ENCODE measurements at regions not wholly inside any gene's neighbourhood (a gene's known extent, or its start where the extent isn't known, plus 50 kb on each side); places are given as distances from the start of the nearest gene placed in this dataset.

GRCh38 chrX:113522814-113523213 lies 682.2 kb upstream of the AMOT start:
- no TSS peak for BruUV-seq (replicated peaks)

More at GRCh38 chrX:113522814-113523213, 682.2 kb upstream of the AMOT start:
- no peak overlapping the region for H3K9ac ChIP-seq (ENCODE audit: insufficient read depth in 1 of 2, low read depth in 2 of 2, low read length in 2 of 2)
- no peak for DNase-seq (ENCODE audit: extremely low read depth in 1 of 4, low spot score in 3 of 4)
- H3K9me1 ChIP-seq (ENCODE audit: control insufficient read depth, insufficient read depth, low read length) = no peaks in the 10 kb centered on the region
- H3K27me3 ChIP-seq (ENCODE audit: control insufficient read depth in 2 of 2, insufficient read depth in 2 of 2, low read length in 2 of 2) = no peaks in the 10 kb centered on the region
- no peak overlapping the region for H3K27ac ChIP-seq (ENCODE audit: extremely low read depth, low read depth, low read length)
- ChIA-PET CTCF (ENCODE audit: low intra/inter-chr PET ratio) (no interaction called here), POLR2A (no interaction called here)
- no peak overlapping the region for H3K4me3 ChIP-seq
- 14% methylated on average over 3 of the region's 3 CpGs for WGBS (ENCODE audit: insufficient coverage, low coverage, missing lambda C conversion rate)
- no peaks in the 10 kb centered on the region for H3K4me1 ChIP-seq (replicated peaks in 1 of 2; ENCODE audit: control insufficient read depth in 2 of 2, insufficient read depth in 2 of 2, low read length in 2 of 2)
- no peaks in the 10 kb centered on the region for H3K9me3 ChIP-seq (replicated peaks; ENCODE audit: control insufficient read depth, insufficient read depth, low read depth, low read length)
- no peak overlapping the region for H2AFZ ChIP-seq (ENCODE audit: low read depth, low read length)
- TF ChIP-seq MYBL2 (IDR thresholded peaks at IDR 0.05; ENCODE audit: low read depth) = no peak
- TF ChIP-seq MYBL2 (CRISPR knock-in tag; IDR thresholded peaks at IDR 0.05; ENCODE audit: borderline replicate concordance) = no peak
- TF ChIP-seq PHF20 (IDR thresholded peaks at IDR 0.05; ENCODE audit: partially characterized antibody) = no peak
- TF ChIP-seq HMG20B (CRISPR knock-in tag; IDR thresholded peaks at IDR 0.05) = no peak
- no peak for TF ChIP-seq GABPA (tag; conservative IDR thresholded peaks at IDR 0.05; ENCODE audit: low read depth)
- TF ChIP-seq RFX1 (IDR thresholded peaks at IDR 0.05) = no peak
- no peak for TF ChIP-seq ZNF280A (IDR thresholded peaks at IDR 0.05; ENCODE audit: low read depth, partially characterized antibody)
- no peak for TF ChIP-seq SMARCB1 (IDR thresholded peaks at IDR 0.05; ENCODE audit: insufficient read length, low read depth)
- TF ChIP-seq HDAC8 (tag; IDR thresholded peaks at IDR 0.05) = no peak
- TF ChIP-seq ZNF785 (CRISPR knock-in tag; IDR thresholded peaks at IDR 0.05) = no peak
- TF ChIP-seq ZKSCAN3 (CRISPR knock-in tag; IDR thresholded peaks at IDR 0.05) = no peak
- TF ChIP-seq NR2C1 (IDR thresholded peaks at IDR 0.05) = no peak
- TF ChIP-seq NR2C1 (tag; IDR thresholded peaks at IDR 0.05) = no peak
- intact Hi-C loops (cut with micrococcal nuclease) (no loop called here), in situ Hi-C loops (cut with MboI) (no loop called here)
- no peak for FAIRE-seq
- H3K79me2 ChIP-seq (ENCODE audit: control insufficient read depth, insufficient read depth, low read length) = no peaks in the 10 kb centered on the region
- H3K4me2 ChIP-seq (ENCODE audit: insufficient read depth, low read length) = no peak overlapping the region
- no peaks in the 10 kb centered on the region for H4K20me1 ChIP-seq (replicated peaks; ENCODE audit: control insufficient read depth, insufficient read depth, low read length)
- H3K36me3 ChIP-seq (ENCODE audit: control insufficient read depth, insufficient read depth, low read length) = no peaks in the 10 kb centered on the region
- ATAC-seq = no peak

Data from K562 (cell line).